Transverse colon (tissue), 4 donors: ENCODE measurements at regions not wholly inside any gene's neighbourhood (a gene's known extent, or its start where the extent isn't known, plus 50 kb on each side); places are given as distances from the start of the nearest gene placed in this dataset.

Source experiments
- DNase-seq: peaks from one replicate; pipeline ENCODE4 v3.0.0-alpha.2; 2019
- H3K27ac ChIP-seq, 4 donors: fragments of 200-600 bp; sonication (generic); 2 replicates each; pipeline ENCODE4 v1.5.1; 2016 to 2018; ENCODE audit warnings: inconsistent platforms in 4 of 4
- H3K27me3 ChIP-seq: fragments of 200-600 bp; sonication (generic); 2 replicates; pipeline ENCODE4 v1.5.1; 2017; ENCODE audit warnings: inconsistent platforms
- H3K36me3 ChIP-seq, 4 donors: fragments of 200-600 bp; sonication (generic); 2 replicates each; pipeline ENCODE4 v1.5.1; 2017 to 2019; ENCODE audit warnings: inconsistent platforms in 4 of 4
- H3K4me1 ChIP-seq, 4 donors: fragments of 200-600 bp; sonication (generic); 2 replicates each; pipeline ENCODE4 v1.5.1; 2017 to 2020; ENCODE audit warnings: inconsistent platforms in 4 of 4
- H3K4me3 ChIP-seq, 4 donors: fragments of 200-600 bp; sonication (generic); 1 replicate in 1 of 4; 2 replicates in 3 of 4; pipeline versions ENCODE4 v1.5.1 to v1.6.1; 2017 to 2019; ENCODE audit warnings: inconsistent platforms in 4 of 4
- H3K9me3 ChIP-seq, 2 donors: fragments of 200-600 bp; sonication (generic); 2 replicates each; pipeline ENCODE4 v1.5.1; 2017 to 2019; ENCODE audit warnings: inconsistent platforms in 2 of 2
- EP300 ChIP-seq: sonication (generic); formaldehyde crosslinking; IDR thresholded peaks from one replicate; pipeline ENCODE4 v1.6.1; 2017; ENCODE audit warnings: antibody characterized with exemption, low read depth
- POLR2A ChIP-seq: fragments of 450-650 bp; IDR thresholded peaks from one replicate; pipeline ENCODE4 v1.6.1; 2016; ENCODE audit warnings: antibody characterized with exemption, mild to moderate bottlenecking, moderate library complexity
- POLR2AphosphoS5 ChIP-seq, 3 donors: sonication (generic); formaldehyde crosslinking; IDR thresholded peaks; one replicate each; pipeline ENCODE4 v1.6.1; 2016; ENCODE audit warnings: antibody characterized with exemption in 3 of 3
- WGBS, 2 donors: methylation state at CpG; one replicate each; pipeline ENCODE4 v1.1.5; 2018; ENCODE audit warnings: low coverage in 1 of 2; 5-methylcytosine and 5-hydroxymethylcytosine counted together
- in situ Hi-C, 4 donors: fragments of 200-750 bp; cut with MboI; loops; one replicate each; pipeline versions ENCODE4 v1.15.0 to v1.15.1; 2017; ENCODE audit warnings: low sequenced_read_pairs in 3 of 4, low pct_ligation_motif_present in 1 of 4, low pct_unique_long_range_greater_than_20kb in 1 of 4
- intact Hi-C: fragments of 100-400 bp; cut with DNase I; formaldehyde crosslinking; loops from one replicate; pipeline ENCODE4 v1.15.1; 2023; ENCODE audit warnings: low total_unique reads
- TF ChIP-seq, protein P1 (sequence below), 5 experiments: fragments of 200-600 bp in 3 of 5; fragments of 450-650 bp in 2 of 5; sonication (generic) in 3 of 5; IDR thresholded peaks; 1 replicate in 2 of 5; 2 replicates in 3 of 5; pipeline ENCODE4 v1.5.1; 2016 to 2017; ENCODE audit warnings: antibody characterized with exemption in 5 of 5, inconsistent platforms in 3 of 5, mild to moderate bottlenecking in 2 of 5, moderate library complexity in 1 of 5

DNA sequence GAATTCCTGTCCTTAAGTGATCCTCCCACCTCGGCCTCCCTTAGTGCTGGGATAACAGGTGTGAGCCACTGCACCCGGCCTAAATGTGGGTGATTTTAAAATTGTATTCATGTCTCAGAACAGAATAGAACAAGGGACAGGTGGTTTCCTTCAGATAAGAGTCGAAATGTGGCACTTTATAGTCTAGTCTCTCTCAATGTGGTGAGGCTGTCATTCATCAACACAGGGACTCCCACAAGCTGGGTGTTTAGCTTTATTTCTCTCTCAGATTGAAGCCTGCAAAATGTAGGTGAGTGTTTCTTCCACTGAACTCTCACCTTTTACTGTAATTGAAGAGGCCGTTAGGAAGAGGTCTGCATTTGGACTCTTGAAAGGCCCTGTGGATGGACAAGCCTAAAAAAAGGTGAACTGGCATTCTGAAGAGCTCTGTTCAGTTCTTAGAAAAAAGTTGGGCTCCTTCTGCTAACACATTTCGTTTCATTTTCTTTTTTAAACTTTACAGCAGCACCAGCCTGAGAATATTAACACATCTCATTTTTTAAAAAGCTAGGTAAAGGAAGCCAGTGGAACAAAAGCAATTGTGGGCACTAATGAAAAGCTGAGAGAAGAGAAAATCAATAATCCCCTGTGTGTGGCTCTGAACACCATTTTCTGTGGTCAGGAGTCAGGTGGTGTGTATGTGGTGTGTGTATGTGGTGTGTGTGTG lies 126.2 kb upstream of the SLC28A3 start:
- in situ Hi-C loops (no loop called here), intact Hi-C loops (no loop called here)
- no peak for DNase-seq
- no peaks in the 10 kb centered on the region for H3K9me3 ChIP-seq
- H3K27ac ChIP-seq = no peak overlapping the region
- H3K36me3 ChIP-seq = no peaks in the 10 kb centered on the region
- no peaks in the 10 kb centered on the region for H3K27me3 ChIP-seq
- H3K4me1 ChIP-seq = no peaks in the 10 kb centered on the region
- WGBS, 2 donors = 40 to 43% methylated on average over 4 to 5 of the region's 5 CpGs
- TF ChIP-seq POLR2A (no peak), EP300 (no peak), POLR2AphosphoS5 (IDR thresholded peaks at IDR 0.05) (no peak)
- no peak overlapping the region for H3K4me3 ChIP-seq

DNA sequence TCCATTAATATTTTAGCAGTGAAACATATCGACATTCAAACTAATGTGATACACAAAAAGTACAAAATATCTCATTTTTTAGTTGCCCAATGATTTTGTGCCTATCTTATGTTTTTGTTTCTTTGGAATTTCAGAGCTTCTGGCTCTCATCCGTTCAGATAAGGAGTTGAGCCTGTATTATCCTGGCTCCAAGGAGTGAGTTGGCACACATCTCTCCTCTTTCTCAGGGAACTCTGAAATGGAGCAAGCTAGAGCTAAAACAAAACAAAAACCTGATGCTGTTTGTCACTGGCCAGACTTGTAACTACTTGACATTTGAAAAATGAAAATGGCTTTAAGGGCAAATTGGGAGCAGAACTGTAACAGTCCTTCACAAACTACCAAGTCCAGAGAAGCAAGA lies 131.3 kb upstream of the SLC28A3 start:
- Histone ChIP-seq H3K4me3 (no peak overlapping the region), H3K27ac (no peak overlapping the region), H3K9me3 (no peaks in the 10 kb centered on the region), H3K27me3 (no peaks in the 10 kb centered on the region), H3K36me3 (no peaks in the 10 kb centered on the region), H3K4me1 (no peaks in the 10 kb centered on the region)
- DNase-seq = no peak
- in situ Hi-C loops = no loop called here
- WGBS, 2 donors = 76 to 80% methylated on average over 2 of the region's 2 CpGs
- TF ChIP-seq, protein P1, sequence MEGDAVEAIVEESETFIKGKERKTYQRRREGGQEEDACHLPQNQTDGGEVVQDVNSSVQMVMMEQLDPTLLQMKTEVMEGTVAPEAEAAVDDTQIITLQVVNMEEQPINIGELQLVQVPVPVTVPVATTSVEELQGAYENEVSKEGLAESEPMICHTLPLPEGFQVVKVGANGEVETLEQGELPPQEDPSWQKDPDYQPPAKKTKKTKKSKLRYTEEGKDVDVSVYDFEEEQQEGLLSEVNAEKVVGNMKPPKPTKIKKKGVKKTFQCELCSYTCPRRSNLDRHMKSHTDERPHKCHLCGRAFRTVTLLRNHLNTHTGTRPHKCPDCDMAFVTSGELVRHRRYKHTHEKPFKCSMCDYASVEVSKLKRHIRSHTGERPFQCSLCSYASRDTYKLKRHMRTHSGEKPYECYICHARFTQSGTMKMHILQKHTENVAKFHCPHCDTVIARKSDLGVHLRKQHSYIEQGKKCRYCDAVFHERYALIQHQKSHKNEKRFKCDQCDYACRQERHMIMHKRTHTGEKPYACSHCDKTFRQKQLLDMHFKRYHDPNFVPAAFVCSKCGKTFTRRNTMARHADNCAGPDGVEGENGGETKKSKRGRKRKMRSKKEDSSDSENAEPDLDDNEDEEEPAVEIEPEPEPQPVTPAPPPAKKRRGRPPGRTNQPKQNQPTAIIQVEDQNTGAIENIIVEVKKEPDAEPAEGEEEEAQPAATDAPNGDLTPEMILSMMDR (IDR thresholded peaks at IDR 0.05) = no peak
- TF ChIP-seq POLR2AphosphoS5 (IDR thresholded peaks at IDR 0.05) = no peak
- TF ChIP-seq POLR2A = no peak
- no peak for TF ChIP-seq EP300
- intact Hi-C loops = no loop called here

DNA sequence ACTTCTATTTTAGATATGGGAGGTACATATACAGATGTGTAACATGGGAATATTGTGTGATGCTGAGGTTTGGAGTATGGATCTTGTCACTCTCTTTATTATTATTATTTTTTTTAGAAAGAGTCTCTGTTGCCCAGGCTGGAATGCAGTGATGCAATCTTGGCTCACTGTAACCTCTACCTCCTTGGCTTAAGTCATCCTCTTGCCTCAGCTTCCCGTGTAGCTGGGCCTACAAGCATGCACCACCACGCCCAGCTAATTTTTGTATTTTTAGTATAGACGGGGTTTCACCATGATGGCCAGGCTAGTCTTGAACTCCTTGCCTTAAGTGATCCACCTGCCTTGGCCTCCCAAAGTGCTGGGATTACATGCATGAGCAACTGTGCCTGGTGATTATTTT lies 138.4 kb upstream of the SLC28A3 start:
- Histone ChIP-seq H3K4me3 (no peak overlapping the region), H3K9me3 (no peaks in the 10 kb centered on the region), H3K36me3 (no peaks in the 10 kb centered on the region), H3K27me3 (no peaks in the 10 kb centered on the region), H3K27ac (no peak overlapping the region), H3K4me1 (no peaks in the 10 kb centered on the region)
- TF ChIP-seq, protein P1 (IDR thresholded peaks at IDR 0.05) = no peak
- no peak for TF ChIP-seq EP300
- TF ChIP-seq POLR2AphosphoS5 (IDR thresholded peaks at IDR 0.05) = no peak
- TF ChIP-seq POLR2A = no peak
- DNase-seq = no peak
- intact Hi-C loops = no loop called here
- in situ Hi-C loops = no loop called here
- 67 to 68% methylated on average over 1 to 3 of the region's 3 CpGs for WGBS, 2 donors

DNA sequence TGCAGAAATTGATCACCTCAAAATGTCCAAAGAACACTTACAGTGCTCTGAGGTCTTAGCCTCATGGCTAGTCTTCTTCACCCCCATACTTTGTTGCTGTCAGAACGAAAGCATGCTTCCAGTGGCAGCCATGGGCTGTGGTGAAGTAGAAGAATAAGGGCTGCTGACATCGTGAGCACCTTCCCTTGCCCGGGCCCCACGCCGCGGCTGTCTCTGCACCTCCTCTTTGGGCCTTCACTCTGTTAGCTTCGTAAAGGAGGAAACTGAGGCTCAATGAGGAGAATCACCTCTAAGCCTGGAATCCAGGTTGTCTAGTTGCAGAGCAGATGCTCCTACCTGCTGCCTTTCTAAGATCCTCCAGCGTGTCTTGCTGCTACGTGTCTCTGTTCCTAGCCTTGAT lies 139.5 kb upstream of the SLC28A3 start:
- H3K27me3 ChIP-seq = no peaks in the 10 kb centered on the region
- no peak overlapping the region for H3K4me3 ChIP-seq
- no peak overlapping the region for H3K27ac ChIP-seq
- H3K9me3 ChIP-seq = no peaks in the 10 kb centered on the region
- no peaks in the 10 kb centered on the region for H3K4me1 ChIP-seq
- WGBS, 2 donors = 76% methylated on average over 9 of the region's 9 CpGs; no CpG with 5 or more reads in 1 of the 2 donors
- TF ChIP-seq POLR2AphosphoS5 (IDR thresholded peaks at IDR 0.05) = no peak
- no peak for TF ChIP-seq POLR2A
- no peak for TF ChIP-seq EP300
- TF ChIP-seq, protein P1 (IDR thresholded peaks at IDR 0.05) = no peak
- no peak for DNase-seq
- intact Hi-C loops = no loop called here
- no peaks in the 10 kb centered on the region for H3K36me3 ChIP-seq
- in situ Hi-C loops = no loop called here

DNA sequence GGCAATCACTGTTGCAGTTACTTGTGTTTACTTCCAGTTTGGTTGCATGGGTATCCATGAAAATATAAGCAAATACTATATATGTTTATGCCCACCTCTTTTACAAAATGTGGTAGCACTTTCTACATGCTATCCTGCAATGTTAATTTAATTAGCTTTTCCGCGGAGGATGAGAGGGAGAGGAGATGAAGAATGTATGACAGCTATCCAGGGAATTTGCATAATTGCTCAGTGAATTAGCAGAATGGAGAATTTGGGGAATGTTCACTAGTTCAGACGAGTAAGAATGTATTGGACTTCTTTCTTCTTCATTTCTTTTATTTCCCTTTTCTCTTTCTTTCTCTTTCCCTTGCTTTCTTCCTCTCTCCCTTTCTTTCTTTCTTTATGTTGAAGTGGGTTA lies 140.7 kb upstream of the SLC28A3 start:
- no peaks in the 10 kb centered on the region for H3K36me3 ChIP-seq
- DNase-seq = no peak
- TF ChIP-seq POLR2AphosphoS5 (IDR thresholded peaks at IDR 0.05) = no peak
- no peak for TF ChIP-seq POLR2A
- TF ChIP-seq, protein P1 (IDR thresholded peaks at IDR 0.05) = no peak
- no peak for TF ChIP-seq EP300
- no peaks in the 10 kb centered on the region for H3K4me1 ChIP-seq
- no peak overlapping the region for H3K4me3 ChIP-seq
- H3K9me3 ChIP-seq = no peaks in the 10 kb centered on the region
- intact Hi-C loops = no loop called here
- 77 to 85% methylated on average over 3 of the region's 3 CpGs for WGBS, 2 donors
- no peaks in the 10 kb centered on the region for H3K27me3 ChIP-seq
- in situ Hi-C loops = no loop called here
- H3K27ac ChIP-seq = no peak overlapping the region
